T-helper 22 cell (primary cell): ENCODE measurements at regions not wholly inside any gene's neighbourhood (a gene's known extent, or its start where the extent isn't known, plus 50 kb on each side); places are given as distances from the start of the nearest gene placed in this dataset.
"Not testable (repeated sequence)": the region's sequence is repeated elsewhere in the genome, so short reads cannot be mapped to it uniquely, and the experiment has no call there.

Experiments
- DNase-seq: peaks from one replicate; pipeline ENCODE4 v3.0.0-alpha.2; 2020; ENCODE audit warnings: low read depth

DNA sequence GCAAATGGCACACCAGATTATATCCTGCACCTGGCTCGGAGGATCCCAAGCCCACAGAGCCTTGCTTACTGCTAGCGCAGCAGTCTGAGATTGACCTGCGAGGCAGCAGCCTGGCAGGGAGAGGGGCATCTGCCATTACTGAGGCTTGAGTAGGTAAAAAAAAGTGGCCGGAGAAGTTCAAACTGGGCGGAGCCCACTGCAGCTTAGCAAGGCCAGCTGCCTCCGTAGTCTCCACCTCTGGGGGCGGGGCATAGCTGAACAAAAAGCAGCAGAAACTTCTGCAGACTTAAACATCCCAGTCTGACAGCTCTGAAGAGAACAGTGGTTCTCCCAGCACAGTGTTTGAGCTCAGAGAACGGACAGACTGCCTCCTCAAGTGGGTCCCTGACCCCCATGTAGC is 85.4 kb upstream of the TMEM170B start:
- DNase-seq = not testable (repeated sequence)

DNA sequence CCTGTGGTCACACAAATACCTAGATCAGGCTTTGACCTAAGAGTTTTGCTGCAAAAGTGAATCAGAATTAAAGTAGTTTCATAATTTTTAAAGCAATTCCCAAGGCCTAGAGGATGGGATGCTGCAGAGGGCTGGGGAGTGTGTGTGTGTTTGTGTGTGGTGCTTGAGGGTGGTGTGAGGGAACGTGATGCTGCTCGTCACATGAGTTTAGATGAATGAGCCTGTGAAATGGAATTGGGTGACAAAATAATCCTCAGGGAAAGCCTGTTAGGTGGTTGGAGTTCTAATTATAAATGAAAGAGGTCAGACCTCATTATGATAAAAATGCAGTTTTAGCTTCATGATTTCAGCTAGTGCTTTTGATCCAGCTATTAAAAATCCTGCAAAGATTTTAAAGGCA is 87.5 kb upstream of the TMEM170B start:
- no peak for DNase-seq

DNA sequence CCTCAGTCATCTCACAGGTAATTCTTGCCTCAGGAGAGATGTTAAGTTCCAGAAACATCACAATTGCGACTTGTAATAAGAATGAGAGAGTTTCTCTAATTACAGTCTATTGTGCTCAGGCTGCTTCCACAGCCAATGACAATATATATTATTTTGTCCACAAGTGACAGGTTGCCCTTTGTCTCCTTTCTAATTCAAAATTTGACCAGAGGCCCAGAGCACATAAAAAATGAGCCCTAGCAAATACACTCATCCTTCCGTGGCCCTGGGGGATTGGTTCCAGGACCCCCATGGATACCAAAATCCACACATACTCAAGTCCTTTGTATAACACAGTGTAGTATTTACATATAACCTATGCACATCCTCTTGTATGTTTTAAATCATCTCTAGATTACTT is 88.1 kb upstream of the TMEM170B start:
- no peak for DNase-seq

DNA sequence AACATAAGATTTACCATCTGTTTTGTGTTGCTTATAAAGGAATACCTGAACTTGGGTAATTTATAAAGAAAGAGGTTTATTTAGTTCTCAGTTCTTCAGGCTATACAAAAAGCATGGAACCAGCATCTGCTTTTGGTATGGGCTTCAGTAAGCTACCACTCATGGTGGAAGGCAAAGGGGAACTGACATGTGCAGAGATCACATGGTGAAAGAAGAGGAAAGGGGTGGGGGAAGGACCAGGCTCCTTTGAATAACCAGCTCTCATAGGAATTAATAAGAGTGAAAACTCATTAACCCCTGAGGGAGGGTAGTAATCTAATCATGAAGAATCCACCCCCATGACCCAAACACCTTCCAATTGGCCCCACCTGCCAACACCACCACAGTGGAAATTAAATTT is 89.5 kb upstream of the TMEM170B start:
- DNase-seq = no peak

DNA sequence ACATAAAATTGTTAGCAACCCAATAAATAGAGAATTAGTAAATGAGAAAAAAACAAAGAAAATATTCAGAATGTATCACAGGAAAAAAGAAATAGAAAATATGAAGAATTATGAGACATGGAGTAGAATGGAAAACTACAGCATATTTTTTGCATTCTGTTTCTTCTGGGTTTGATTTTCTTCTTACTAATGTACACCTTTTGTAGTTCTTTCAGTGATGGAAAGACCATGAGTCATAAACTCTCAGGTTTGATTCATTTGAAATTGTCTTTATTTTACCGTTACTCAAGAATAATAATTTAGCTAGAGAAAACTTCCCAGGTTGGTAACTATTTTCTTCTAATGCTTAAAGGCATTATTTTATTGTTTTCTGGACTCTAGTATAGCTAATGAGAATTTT is 90.3 kb upstream of the TMEM170B start:
- DNase-seq = no peak

DNA sequence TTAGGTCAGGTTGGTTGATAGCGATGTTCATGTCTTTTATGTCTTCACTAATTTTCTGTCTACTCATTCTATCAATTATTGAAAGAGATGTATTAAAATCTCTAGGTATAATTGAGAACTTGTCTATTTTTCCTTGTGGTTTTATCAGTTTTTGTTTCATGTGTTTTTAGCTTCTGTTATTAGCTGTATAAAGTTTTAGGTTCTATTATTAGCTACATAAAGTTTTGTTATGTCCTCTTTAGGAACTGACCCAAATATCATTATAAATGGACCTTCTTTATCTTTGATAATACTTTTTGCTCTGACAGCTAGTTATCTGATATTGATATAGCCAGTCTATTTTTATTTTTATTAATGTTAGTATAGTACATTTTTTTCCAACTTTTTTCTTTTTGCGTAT is 92.4 kb upstream of the TMEM170B start:
- DNase-seq = no peak

DNA sequence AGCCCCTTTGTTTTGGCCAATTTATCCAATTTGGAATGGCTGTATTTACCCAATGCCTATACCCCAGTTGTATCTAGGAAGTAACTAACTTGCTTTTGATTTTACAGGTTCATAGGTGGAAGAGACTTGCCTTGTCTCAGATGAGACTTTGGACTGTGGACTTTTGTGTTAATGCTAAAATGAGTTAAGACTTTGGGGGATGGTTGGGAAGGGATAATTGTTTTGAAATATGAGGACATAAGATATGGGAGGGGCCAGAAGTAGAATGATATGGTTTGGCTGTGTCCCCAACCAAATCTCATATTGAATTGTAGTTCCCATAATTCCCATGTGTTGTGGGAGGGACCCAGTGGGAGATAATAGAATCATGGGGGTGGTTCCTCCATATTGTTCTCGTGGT is 94.4 kb upstream of the TMEM170B start:
- DNase-seq = not testable (repeated sequence)

DNA sequence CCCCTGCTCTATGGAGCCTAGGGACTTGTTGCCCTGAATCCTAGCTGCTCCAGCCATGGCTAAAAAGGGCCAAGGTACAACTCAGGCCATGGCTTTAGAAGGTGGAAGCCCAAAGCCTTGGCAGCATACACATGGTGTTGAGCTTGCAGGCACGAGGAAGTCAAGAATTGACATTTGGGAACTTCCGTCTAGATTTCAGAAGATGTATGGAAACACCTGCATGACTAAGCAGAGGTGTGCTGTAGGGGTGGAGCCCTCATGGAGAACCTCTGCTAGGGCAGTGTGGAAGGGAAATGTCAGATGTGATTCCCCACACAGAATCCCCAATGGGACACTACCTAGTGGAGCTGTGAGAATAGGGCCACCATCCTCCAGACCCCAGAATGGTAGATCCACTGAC is 95.1 kb upstream of the TMEM170B start:
- no peak for DNase-seq

DNA sequence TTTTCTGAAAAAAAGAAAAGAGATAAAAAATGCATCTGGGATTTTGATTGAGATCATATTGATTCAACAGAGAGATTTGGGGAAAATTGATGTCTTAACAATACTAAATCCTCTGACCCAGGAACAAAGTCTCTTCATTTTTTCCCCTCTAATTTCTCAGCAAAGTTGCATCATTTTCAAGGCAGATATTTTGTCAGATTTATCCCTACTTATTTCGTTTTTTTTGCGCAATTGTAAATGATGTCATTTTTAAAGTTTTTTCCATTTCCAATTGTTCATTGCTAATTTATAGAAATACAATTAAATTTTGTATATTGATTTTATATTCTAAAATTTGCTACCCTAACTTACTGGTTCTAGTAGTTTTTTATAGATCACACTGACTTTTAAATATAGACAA is 97.7 kb upstream of the TMEM170B start:
- no peak for DNase-seq

DNA sequence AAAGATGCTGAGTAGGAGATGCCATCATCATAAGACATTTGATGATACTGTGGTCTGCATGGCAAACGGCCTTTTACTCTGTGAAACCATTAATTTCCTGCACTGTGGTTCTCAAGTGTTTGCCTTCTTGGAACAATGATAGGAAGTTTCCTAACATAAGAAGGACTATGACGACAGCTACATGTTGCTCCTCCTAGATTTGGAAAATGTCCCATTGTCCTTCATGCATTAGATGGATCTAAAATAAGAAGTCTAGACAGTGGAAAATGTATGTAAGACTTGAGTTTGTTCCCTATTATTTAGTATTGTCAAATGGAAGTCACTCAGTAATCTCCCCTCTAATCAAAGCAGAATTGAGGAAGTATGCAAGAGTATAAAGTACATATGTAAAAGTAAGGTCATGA is 98.5 kb upstream of the TMEM170B start:
- no peak for DNase-seq

DNA sequence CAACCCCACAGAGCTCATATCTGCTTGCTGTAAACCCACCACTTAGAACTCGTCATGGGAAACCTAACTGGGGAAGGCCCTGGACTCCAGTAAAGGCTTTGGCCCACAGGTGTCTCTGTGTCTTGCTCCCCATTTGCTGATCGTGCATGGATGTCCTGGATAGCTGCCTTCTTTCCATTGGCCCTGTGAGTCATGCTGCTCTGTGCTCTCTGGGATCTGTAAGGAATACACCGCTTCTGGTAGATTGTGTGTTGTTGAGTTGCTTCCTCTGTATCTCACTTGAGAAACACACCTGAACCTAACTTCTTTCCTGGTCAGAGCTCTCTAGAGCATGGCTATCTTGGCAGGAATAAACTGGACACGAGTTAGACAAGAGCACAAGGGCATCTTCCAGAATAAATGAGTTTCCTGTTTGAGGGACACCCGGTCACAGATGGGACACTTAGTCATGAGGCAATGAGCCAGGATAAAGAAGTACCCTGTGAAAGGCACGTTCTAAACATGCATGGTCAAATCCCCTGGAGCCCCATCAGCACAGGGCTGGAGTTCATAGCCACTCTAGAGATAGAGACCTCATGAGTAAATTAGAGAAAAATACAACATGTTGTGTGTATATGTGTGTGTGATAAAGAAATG is 99.6 kb upstream of the TMEM170B start:
- no peak for DNase-seq

DNA sequence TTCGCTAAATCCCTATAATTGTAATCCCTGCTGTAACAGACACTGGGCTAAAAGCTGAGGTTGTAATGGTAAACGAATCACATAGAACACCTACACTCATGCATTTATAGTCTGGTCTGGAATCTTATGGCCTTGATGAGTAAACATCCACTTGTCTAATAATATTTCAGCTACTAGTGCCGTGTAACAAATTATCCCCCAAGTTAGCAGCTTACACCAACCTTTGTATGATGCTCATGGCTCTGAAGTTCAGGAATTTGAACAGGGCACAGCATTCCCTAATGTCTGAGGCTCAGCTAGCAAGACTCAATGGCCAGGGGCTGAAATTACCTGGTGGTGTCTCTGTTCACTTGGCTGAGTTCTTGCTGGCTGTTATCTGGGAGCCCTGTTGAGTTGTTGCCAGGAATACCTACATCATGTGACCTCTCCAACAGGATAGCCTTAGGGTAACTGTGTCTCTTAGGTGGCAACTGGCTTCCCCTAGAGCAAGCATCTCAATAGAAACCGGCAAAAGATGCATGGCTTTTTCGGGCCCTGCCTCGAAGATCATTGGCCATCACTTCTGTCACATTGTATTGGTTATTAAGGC is 100.9 kb upstream of the TMEM170B start:
- no peak for DNase-seq

DNA sequence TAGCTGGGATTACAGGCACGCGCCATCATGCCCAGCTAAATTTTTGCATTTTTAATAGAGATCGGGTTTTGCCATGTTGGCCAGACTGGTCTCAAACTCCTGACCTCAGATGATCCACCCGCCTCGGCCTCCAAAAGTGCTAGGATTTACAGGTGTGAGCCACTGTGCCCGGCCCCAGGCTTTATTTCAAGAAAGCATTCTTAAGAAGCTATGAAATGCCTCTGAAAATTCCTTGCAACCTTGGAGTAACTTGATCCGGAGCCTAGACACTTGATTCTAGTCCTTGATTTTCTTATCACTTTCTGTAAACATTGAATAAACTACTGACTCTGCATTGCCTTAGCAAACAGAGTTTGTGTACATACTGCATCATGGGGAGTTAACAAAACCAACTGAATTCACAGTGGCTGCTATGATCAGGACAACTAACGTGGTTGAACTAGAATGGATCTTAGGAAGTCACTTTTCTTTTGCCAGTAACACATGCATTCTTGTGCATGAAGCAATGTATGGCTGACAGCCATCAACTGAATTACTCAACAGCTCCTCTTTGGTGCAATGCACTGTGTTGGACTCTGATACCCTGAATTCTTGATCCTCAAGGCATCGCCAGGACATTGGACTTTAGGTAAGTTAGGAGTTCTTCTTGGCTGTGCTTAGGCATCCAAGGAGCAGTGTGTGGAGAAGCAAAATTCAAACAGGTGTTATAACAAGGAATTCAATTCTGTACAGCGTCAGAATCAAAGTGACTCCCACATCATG is 102.8 kb upstream of the TMEM170B start:
- DNase-seq = no peak

DNA sequence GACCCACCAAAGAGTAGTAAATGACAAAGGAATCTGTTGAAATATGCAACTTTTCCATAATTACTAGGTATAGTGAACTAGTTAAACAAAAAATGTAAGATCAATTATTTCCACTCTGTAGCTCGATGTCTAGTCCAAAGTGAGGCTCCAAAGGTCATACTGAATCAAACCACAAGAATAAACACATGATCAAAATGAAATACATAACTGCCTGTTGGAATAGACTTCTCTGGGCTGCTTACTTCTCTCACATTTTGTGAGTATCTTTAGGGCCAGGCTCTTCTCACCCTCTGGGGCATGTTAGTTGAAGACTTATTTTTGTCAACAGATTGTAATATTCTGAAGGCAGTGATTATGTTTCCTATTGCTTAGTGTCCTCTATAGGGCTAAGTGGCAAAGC is 103.7 kb upstream of the TMEM170B start:
- no peak for DNase-seq

DNA sequence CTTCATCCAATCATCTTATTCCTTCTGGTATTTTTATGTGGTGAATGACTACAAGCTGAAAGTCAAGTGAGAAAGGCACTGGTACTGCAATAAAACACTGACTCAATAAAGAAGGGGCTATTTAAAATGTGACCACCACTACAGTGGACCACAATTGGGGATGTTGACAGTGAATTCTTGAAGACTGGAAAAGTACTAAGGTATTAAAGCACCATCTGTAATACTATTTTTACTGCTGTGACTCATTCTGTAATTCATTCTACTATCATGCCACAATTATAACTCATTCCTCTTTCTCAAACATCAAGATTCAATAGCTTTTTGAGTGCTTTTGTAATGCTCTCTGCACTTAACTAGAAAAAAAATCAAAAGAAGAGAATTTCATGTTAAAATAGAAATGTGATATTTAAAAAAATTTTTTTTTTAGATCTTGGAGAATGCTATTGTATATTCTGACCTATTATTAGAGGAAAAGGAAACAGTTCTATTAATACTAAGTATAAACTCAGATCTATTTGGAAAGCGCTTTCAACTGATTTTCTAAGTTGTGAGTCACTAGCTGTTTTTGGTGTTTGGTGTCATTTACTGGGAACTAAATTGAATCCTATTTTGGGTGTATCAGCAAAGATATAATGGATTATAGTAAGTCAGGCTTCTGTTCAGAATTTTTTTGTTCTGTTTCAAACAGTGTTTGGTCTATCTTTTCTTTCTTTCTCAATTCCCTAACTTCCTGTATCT is 104.7 kb upstream of the TMEM170B start:
- no peak for DNase-seq

DNA sequence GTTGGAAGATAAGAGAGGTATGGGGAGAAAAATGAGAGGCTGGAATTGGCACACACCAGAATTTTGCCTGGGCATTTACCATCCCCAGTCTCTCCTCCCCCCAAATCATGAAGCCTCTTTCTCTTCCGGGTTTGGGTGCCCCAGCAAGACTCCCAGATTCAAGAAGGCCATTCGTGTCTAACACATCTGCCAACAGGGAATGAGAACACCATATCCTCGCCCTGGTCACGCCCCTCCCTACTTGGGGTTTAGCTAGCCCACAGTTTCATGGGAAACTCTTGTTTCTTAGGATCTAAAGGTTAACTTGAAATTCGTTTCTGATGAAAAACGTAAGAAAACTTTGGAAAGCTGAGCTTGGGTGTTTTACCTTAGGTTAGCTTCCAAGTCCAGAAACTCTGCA is 105.5 kb upstream of the TMEM170B start:
- DNase-seq = no peak

DNA sequence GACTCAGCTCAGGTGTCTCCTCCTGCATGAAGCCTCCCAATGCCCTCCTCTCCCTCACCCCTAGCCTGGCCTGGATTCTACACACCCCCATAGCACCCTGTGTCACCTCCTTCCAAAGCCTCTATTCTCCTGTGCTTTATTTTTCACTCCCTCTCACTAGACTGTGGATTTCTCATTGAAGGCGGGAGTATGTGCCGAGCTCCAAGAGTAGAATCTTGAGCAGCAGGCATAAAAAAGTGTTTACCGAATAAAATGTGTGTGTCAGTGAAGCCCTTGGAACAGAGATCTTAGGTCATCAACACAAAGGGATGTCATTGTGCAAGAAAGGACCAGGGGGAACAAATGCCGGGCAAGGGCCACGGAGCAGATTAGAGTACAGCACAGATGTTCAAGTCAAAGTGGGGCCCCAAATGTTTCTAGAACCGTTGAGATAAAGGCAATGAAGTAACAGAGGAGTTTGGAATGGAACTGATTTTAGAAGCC is 106.1 kb upstream of the TMEM170B start:
- DNase-seq = no peak

DNA sequence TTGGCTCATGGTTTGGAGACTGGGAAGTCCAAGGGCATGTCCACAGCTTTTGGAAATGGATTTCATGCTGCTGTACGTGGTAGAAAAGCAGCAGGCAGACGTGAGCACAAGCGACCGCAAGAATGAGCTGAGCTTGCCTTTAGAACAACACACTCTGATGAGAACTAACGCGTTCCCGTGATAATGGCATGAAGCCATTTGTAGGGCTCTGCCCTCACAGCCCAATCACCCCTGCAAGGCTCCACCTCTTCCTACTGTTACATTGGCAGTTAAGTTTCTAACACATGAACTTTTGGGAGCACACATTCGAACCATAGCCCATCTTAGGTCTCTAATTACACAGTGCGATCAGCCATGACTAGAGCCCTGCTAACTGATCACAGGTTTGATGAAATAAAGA is 107.5 kb upstream of the TMEM170B start:
- DNase-seq = no peak

DNA sequence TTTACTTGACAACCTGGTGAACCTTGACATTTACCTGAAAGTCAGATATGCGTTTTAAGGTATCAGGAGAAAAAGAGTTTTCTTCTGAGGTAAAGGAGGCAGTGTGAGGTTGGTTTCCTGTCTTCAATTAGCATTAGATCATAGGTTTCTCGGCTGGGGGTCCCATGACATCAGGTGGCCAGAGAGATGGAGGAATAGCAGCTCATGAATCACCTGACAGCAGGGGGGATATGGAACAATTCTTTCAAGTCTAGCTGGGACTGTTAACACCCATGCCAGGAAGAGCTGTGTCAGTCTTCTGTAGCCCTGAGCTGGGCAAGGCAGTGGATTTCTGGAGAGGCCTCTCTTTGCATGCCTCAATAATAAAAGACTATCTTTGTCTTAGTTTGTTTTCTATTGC is 108.0 kb upstream of the TMEM170B start:
- DNase-seq = no peak

DNA sequence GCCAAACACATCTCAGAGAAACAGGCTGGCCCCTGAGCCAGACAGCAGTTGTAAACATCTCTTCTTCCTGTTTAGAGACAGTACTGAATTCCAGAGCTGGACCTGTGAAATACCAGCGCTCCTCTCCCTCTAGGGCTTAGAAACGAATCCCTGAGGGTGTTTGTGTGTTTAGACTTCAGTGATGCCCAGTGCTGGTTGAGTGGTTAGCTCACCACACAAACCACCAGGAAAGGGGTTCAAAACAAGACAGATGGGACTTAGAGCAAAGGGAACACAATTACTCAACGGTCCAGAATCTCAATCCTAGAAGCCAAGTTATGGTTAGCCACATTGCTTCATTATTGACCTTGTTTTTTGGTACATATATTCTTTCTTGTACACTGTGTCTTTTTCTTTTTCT is 108.7 kb upstream of the TMEM170B start:
- no peak for DNase-seq

DNA sequence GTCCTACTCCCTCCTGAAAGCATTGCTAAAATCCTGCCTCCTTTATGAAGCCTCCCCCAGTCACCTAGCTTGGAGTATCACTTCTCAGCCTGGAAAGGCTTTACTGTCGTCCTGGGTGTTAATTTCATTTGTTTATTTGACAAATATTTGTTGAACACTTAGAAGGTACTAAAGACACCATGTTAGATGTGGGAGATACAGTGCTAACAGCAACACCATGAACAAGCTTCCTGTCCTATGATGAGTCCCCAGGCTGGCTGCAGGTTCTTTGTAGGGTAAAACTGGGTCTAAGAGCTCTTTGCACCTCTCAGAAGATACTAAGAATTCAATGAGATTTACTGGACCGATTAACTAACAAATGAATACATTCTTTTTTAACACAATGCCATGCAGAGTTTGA is 109.2 kb upstream of the TMEM170B start:
- no peak for DNase-seq

DNA sequence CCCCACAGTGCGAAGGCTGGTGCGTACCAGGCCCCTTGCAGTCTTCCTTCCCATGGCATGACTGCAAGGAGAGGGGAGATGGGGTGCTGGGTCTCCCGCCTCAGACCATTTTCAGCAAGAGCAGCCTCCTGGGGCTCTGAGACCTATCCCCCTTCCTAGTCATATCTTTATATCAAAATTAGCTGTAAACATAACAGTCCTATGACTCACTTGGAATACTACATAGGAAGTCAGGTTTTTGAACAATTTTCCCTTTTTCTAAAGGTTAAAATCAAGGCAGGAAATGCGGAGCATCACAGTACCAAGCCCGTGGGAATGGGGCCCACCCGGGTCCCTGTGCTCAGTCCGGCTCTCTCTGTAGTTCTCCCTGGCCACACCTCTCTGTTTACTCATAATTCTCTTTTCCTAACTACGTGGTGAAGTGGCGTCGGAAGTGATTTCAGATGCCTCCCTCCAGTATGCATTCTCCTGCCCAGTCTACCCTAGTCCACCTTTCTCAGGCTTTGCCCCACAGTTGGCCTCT is 109.8 kb upstream of the TMEM170B start:
- no peak for DNase-seq
